ENCODE measurements at regions not wholly inside any gene's neighbourhood (a gene's known extent, or its start where the extent isn't known, plus 50 kb on each side); places are given as distances from the start of the nearest gene placed in this dataset.
"Not testable (repeated sequence)": the region's sequence is repeated elsewhere in the genome, so short reads cannot be mapped to it uniquely, and the experiment has no call there.

DNA sequence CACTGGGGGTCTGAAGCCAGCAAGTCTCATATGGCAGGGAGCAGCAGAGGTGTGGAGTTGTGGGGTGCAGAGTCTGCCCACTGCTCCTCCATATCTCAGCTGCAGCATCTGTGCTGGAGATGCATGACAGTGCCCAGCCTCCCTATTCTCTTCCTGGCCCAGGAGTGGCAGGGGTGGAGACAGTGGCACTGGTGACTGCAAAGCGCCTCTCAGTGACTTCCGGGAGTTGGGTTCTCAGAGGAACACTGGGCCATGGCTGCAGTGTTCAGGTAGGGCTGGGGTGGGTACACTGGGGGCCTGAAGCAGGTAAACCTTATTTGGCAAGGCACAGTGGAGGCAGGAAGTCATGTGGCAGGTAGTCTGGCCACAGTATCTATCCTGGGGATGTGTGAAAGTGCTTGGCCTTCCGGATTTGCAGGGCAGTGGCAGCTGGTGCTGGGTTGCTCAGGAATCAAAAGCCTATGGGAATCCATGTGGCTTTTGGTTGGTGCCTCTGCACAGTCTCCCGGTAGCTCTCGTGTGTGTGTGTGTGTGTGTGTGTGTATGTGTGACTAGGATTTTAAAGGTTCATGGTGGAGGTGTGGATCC lies 60.3 kb upstream of the THUMPD2 start:
- DNase-seq (ENCODE audit: low spot score in 2 of 2) (no peak), FAIRE-seq (no peak)

DNA sequence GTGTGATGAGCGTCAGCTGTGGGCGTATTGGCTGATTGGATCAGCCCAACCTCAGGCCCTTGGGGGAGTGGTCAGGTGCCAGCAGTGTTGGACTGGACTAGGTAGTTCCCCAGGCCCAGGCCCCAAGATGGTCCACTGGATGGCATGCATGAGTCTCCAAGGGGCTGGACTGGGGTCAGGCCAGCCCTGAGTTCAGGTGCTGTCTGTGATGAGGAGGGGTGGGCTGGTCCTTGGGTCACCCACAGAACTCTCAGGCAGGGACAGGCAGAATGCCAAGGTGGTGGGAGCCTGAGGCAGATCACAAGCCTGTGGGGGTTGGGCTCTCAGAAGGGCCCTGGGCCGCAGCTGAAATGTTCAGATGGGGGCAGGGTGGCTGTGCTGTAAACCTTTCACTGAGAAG lies 59.5 kb upstream of the THUMPD2 start:
- no peak for FAIRE-seq
- no peak for DNase-seq (ENCODE audit: low spot score in 2 of 2)

GRCh38 chr2:39837856-39838453 lies 58.9 kb upstream of the THUMPD2 start:
- DNase-seq (ENCODE audit: low spot score in 2 of 2) = no peak
- FAIRE-seq = no peak

DNA sequence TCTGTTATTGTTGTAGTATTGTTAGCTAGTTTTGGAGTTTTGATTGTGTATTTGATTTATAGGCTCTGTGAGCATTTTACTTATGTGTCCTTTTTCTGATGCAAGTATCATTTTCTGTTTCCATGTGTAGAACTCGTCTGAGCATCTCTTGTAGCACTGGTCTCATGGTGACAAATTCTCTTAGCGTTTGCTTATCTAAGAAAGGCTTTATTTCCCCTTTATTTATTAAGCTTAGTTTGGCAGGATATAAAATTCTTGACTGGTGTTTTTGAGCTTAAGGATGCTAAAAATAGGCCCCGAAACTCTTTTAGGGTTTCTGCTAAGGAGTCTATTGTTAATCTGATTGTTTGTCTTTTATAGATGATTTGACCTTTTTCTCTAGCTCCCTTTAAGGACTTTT lies 57.6 kb upstream of the THUMPD2 start:
- FAIRE-seq (no peak), DNase-seq (ENCODE audit: low spot score in 2 of 2) (no peak)

- FAIRE-seq = no peak
- DNase-seq (ENCODE audit: low spot score in 2 of 2) = no peak
Measured at GRCh38 chr2:39834426-39834825, 55.4 kb upstream of the THUMPD2 start.

DNA sequence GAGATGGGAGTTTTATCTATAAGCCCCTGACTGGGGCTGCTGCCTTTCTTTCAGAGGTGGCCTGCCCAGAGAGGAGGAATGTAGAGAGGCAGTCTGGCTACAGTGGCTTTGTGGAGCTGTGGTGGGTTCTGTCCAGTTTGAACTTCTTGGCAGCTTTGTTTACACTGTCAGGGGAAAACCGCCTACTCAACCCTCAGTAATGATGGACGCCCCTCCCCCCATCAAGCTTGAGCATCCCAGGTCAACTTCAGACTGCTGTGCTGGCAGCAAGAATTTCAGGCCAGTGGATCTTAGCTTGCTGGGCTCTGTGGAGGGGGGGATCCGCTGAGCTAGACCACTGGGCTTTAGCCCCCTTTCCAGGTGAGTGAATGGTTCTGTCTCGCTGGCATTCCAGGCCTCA lies 51.6 kb upstream of the THUMPD2 start:
- not testable (repeated sequence) for FAIRE-seq; DNase-seq (ENCODE audit: low spot score in 2 of 2)

Data from frontal cortex (tissue), 3 donors.